CD1c-positive myeloid dendritic cell (primary cell): ENCODE measurements at regions not wholly inside any gene's neighbourhood (a gene's known extent, or its start where the extent isn't known, plus 50 kb on each side); places are given as distances from the start of the nearest gene placed in this dataset.
A peak's percentile ranks its signal among the peaks of the same experiment; 100 is the strongest.

Source experiments
- DNase-seq: peaks from one replicate; pipeline ENCODE4 v3.0.0-alpha.2; 2016; ENCODE audit errors: extremely low spot score

GRCh38 chr14:100638211-100638855 lies 51.1 kb upstream of the BEGAIN start:
- DNase-seq, result no peak

- no peak for DNase-seq
Measured at GRCh38 chr14:100639280-100639679, 52.1 kb upstream of the BEGAIN start.

GRCh38 chr14:100640471-100641273 lies 53.5 kb upstream of the BEGAIN start:
- peak; percentile 35 for DNase-seq

GRCh38 chr14:100641274-100641860 lies 54.1 kb upstream of the BEGAIN start:
- no peak for DNase-seq

GRCh38 chr14:100643426-100643825 lies 56.2 kb upstream of the BEGAIN start:
- no peak for DNase-seq

GRCh38 chr14:100644383-100644782 lies 57.2 kb upstream of the BEGAIN start:
- no peak for DNase-seq

DNA sequence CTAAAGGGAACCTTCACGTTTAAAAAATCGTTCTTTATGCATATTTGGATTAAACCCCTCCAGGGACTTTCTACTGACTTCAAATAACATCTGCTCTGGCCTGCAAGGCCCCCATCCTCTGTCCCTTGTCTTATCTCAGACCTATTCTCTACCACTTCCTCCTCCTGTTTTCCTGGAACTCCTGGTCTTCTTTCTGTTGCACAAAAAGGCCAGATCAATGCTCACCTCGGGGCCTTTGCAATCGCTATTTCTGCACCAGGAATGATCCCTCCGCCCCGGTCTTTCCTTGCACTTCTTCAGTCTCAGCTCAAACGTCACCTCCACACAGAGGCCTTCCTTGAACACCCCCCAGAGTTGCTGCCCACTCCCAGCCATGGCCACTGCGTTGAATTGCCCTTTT lies 57.6 kb upstream of the BEGAIN start:
- DNase-seq, result no peak

DNA sequence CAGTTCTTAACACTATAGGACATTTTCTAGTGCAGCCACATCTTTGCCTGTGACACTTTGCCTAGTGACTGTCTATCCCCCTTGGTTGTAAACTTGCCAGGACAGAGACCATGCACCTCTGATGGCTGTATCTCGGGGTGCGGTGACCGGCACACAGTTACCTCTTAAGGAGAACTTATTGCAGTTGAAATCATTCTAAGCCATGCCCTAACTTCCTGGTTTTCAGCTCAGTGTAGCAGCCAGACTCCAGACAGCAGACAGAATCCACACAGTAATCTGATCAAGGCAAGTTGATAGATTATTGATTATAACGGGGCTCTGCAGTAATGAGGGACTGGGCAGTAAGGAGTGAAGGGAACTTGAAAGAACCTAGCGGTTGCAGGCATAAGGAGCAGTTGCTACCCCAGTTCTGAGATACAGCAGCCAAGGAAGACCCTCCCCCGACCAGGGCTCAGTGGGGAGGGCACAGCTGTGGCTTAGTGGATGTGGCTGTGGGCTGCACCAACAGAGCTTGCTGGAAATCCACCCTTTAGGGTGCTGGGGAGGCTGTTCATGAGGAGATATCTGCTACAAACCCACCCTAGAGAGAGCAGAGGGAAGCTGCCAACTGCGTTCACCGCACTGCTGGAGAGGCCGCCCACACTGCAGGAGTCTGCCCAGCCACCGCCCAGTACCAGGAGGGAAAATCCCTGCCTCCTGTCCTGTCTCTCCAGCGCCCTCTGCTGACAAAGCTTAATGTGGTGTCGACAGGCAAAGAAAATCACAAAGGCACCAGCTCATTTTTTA lies 58.2 kb upstream of the BEGAIN start:
- peak; percentile 94 for DNase-seq

GRCh38 chr14:100645982-100646314 lies 58.7 kb upstream of the BEGAIN start:
- DNase-seq, result no peak

DNA sequence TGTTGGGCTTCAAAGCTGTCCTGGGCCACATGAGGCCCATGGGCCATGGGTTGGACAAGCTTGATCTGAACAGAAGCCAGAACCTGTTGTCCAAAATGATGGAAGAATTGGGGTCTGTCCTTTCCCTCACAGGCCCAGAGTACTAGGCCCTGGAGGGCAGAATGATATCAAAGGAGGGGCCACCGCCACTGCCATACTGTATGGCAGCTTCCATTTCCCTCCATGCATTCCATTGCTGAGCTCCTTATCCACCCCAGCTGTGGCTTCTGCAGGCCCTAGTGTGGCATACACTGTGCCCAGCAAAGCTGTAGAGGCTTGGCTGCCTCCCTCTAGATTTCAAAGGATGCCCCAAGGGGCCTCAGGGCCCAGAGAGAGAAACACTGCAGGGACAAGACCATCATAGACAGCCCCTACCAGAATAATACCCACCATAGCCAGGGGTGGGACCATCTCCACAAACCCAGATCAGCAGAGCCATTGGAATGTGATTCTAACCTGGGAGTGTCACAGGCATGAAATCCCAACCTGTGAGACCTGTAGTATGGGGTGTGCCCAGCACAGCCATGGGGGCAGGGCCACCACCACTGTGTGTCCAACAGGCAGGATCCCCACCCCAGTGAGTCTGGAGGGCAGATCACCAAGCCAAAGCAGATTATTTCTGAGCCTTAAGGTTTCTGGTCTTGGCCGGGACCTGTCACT lies 61.4 kb upstream of the BEGAIN start:
- DNase-seq, result no peak

DNA sequence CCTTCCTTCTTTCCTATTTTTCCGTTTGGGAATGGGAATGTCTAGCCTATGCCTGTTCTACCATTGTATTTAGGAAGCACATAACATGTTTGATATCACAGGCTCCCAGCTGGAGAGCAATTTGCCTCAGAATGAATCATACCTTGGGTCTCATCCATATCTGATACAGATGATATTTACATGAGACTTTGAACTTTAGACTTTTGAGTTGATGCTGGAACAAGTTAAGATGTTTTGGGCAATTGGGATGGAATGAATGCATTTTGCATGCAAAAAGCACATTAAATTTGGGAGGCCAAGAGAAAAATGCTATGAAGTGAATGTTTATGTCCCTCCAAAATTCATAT lies 61.9 kb upstream of the BEGAIN start:
- no peak for DNase-seq

DNA sequence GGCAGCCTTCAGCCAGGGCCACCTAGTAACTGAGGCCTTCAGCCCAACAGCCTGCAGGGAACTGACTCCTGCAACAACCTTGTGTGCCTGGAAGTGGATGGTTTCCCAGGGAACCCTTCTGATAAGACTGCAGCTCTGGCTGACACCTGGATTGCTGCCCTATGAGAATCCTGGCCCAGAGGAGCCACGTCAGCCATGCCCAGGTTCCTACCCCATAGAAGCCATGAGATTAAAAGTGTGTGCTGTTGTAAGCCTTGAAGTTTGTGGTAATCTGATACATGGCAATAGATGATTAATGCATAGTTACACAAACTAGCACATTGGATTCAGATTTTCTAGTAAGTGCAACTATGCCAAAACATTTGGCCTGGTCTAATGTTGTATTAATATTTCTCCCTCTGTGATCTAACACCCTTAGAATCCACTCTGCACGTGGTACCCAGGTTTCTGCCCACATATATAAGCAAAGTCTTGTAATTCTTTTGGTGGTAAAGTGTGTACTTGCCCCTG lies 64.8 kb upstream of the BEGAIN start:
- no peak for DNase-seq

DNA sequence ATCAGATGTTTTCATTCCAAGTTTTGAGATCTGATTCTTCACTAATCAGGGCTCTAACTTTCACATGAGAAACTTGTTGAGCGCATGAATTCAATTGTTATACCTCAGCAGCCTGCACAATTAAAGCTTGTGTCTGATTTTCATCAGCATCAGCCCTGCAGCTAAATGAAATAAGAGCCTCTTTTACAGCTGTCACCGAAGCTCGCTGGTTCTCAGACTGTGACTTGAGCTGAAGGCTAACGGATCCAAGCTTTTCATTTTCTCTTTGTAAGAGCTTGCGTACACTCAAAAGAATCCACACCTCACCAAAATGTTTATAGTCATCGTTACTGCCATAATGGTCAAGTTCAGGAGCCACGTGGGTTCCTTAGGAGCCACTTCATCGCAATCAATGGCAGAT lies 65.5 kb upstream of the BEGAIN start:
- no peak for DNase-seq

DNA sequence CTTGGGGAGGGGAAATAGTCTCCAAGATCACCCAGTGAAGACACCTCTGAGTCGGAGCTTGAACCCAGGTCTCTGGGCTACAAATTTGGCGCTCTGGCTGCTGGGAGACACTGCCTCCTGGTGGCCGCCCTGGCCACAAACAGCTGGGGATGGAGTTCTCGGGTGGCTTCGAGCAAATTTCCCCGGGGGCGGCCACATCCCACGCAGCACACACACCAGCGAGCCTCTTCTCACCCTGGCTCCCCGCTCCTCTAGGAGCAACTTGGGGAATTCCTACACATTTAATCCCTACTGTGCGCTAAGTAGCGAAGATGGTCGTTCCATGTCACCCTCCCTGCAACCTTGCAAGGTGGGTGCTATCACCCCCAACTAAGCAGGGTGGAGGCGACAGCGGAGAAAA lies 66.2 kb upstream of the BEGAIN start:
- DNase-seq, result peak; percentile 29

- no peak for DNase-seq
Measured at GRCh38 chr14:100654025-100654813, 67.0 kb upstream of the BEGAIN start.

DNA sequence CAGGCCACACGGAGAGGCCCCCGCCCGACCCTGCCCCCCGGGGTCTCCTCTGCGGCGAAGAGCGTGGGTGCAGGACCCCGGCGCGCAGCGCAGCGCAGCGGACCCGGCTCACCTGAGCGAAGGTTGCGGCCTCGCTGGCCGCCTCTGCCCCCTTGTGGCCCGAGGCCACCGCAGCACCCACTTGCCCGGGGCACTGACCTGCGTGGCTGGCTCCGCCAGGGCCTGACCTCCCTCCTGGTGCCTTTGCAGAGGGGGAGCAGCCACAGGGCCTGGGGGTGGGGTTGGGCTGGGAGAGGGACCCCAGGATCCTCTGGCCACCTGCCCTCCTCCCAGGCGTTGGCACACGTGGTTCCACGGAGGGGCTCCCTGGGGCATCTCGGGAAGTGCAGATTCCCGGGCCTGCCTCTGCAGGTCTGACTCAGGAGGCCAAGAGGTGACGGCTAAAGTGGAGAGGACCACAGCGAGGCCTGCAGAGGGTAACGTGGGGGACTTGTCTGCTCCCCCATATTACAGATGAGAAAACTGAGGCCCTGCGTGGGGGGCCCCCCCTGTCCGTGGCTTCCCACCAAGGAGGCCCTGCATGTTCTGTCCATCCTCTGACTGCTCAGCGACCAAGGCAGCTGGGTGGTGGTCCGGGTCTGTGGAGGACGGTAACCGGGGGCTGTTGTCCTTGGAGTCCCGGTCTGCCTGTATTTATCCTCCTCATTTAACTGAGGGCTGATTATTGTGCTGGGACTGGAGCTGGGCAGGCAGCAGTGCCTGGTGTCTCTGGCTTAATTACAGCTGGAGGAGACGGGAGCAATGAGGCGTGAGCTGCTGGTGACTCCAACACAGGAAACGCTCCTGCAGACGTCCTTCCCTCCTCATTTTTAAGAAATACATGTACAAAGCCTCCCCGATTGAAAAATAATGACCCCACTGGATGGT lies 67.9 kb upstream of the BEGAIN start:
- DNase-seq, result peak; percentile 38

DNA sequence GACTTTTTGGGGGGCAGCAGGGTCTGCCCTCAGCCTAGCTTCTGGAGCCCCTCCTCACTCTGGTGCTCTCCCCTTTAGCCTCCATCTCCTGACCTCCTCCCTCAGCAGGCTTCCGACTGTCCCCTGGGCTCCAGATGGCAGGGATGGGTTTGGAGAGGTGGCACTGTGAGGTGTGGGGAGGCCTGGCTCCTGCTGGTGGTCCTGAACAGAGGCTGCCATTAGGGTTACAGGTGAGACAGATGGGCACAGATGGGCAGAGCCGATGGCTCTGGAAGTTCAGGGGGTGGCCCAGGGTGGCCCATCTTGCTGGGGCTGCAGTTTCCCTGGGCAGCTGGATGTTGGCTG lies 68.5 kb upstream of the BEGAIN start:
- no peak for DNase-seq

DNA sequence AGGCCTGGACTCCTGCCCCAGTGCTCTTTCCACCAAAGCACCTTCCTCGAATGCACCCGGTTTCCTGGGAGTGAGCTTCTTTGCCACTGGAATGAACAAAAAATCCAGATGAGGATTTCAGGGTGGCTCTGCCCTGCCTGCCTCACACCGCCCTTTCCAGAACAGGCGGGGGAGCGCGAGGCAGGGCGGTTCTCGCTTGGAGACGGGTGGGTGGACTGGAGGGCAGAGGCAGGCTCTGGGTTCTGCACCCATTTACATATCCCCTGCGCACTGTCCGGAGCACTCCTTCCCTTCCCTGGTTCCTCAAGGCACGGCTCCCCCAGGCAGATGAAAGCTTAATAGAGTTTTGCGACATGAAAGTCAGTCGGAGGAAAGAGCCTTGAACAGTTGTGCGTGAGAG lies 69.7 kb upstream of the DLK1 start:
- DNase-seq, result no peak

DNA sequence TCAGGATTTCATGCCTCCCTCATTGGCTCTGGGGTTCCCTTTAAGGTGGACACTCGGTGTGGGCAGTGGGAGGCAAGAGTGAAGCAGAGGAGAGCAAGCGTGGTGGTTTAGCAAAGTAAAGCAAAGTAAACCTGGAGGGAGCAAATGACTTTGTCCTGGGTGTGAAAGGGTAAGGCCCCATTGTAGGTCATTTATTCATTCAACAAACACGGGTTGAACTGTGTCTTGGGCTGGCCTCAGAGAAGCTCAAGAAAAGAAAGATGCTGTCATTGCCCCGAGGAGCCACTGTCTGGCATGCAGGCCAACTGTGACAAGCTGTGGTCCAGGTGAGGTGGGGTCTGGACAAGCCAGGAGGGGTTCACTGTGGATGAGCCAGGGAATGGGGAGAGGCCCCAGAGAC lies 68.9 kb upstream of the DLK1 start:
- no peak for DNase-seq
